WI38 (cell line): ENCODE measurements at regions not wholly inside any gene's neighbourhood (a gene's known extent, or its start where the extent isn't known, plus 50 kb on each side); places are given as distances from the start of the nearest gene placed in this dataset.

Source experiments
- H3K4me3 ChIP-seq: 2 replicates; pipeline ENCODE4 v1.5.1; 2011; ENCODE audit warnings: low read depth, mild to moderate bottlenecking, control low read depth, low read length
- CTCF ChIP-seq: IDR thresholded peaks from 2 replicates; pipeline ENCODE4 v1.5.1; 2012; ENCODE audit warnings: low read depth, mild to moderate bottlenecking, control low read depth, low read length

DNA sequence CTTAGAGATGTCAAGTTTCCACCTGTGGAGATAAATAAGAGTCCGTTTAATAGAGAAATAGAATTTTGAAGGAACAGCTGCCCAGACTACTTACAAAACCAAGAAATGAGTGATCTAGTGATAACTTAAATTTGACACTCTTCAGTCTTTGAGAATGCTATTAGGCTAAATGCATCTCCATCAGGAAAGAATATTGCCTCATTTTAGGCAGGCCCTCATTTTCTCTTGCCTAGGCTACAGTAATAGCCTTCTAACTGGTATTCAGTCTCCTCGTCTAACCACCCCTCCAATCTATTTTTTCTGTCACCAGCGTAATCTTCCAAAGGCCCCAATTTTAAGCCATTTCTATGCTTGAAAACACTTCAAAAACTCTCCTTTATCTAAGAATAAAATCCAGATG is 537.8 kb upstream of the CA10 start:
- no peak for TF ChIP-seq CTCF
- H3K4me3 ChIP-seq: no peak overlapping the region

GRCh38 chr17:52686140-52686539 is 527.6 kb upstream of the CA10 start:
- TF ChIP-seq CTCF: no peak

GRCh38 chr17:52681480-52681879 is 523.0 kb upstream of the CA10 start:
- H3K4me3 ChIP-seq: no peak overlapping the region
- TF ChIP-seq CTCF: no peak

More at GRCh38 chr17:52686140-52686539, 527.6 kb upstream of the CA10 start:
- H3K4me3 ChIP-seq: no peak overlapping the region

- no peak for TF ChIP-seq CTCF
- no peak overlapping the region for H3K4me3 ChIP-seq
Observed at GRCh38 chr17:52678211-52678610, 519.7 kb upstream of the CA10 start.

GRCh38 chr17:52674686-52675085 is 516.2 kb upstream of the CA10 start:
- TF ChIP-seq CTCF: no peak
- no peak overlapping the region for H3K4me3 ChIP-seq

GRCh38 chr17:52673791-52674190 is 515.3 kb upstream of the CA10 start:
- TF ChIP-seq CTCF: no peak
- no peak overlapping the region for H3K4me3 ChIP-seq

DNA sequence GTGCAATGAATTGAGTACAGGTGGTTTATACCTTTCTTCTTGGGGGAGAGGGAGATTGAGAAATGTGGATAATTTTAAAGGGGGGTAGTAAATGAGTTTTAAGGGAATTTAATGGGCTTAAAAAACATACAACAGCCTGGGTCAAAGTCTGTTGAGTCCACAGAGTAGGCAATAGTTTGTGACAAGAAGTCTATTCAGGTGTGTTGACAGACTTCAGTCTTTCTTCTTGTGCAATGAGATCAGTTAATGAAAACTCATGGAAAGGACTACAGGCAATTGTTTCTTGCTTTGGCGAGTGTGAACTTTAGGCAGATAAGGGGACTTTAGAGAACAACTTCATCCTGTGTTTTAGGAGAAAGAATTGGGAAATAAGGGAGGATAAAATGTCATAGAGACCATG is 507.8 kb upstream of the CA10 start:
- no peak overlapping the region for H3K4me3 ChIP-seq
- TF ChIP-seq CTCF: no peak
